Activated effector memory CD4-positive, alpha-beta T cell treated with Interleukin-2 at 50 U/mL for 16 hours (primary cell): ENCODE measurements at regions not wholly inside any gene's neighbourhood (a gene's known extent, or its start where the extent isn't known, plus 50 kb on each side); places are given as distances from the start of the nearest gene placed in this dataset.
"Not testable (repeated sequence)": the region's sequence is repeated elsewhere in the genome, so short reads cannot be mapped to it uniquely, and the experiment has no call there.

ENCODE experiments used
- DNase-seq: peaks from one replicate; pipeline ENCODE4 v3.0.0-alpha.2; 2020

GRCh38 chr12:88868050-88868449 is 287.8 kb upstream of the KITLG start:
- no peak for DNase-seq

GRCh38 chr12:88867510-88867909 is 287.2 kb upstream of the KITLG start:
- no peak for DNase-seq

GRCh38 chr12:88866881-88867280 is 286.6 kb upstream of the KITLG start:
- no peak for DNase-seq

- DNase-seq, result no peak
These were observed 285.3 kb upstream of the KITLG start for GRCh38 chr12:88865537-88865936.

GRCh38 chr12:88860851-88861250 is 280.6 kb upstream of the KITLG start:
- no peak for DNase-seq

GRCh38 chr12:88856201-88856600 is 275.9 kb upstream of the KITLG start:
- no peak for DNase-seq

- no peak for DNase-seq
These were observed 275.0 kb upstream of the KITLG start for GRCh38 chr12:88855301-88855700.

- DNase-seq, result no peak
These were observed 274.0 kb upstream of the KITLG start for GRCh38 chr12:88854260-88854659.

- DNase-seq, result not testable (repeated sequence)
These were observed 267.0 kb upstream of the KITLG start for GRCh38 chr12:88847246-88847645.

GRCh38 chr12:88844426-88844825 is 264.2 kb upstream of the KITLG start:
- no peak for DNase-seq

GRCh38 chr12:88842314-88842713 is 262.0 kb upstream of the KITLG start:
- no peak for DNase-seq

- DNase-seq, result no peak
These were observed 259.2 kb upstream of the KITLG start for GRCh38 chr12:88839486-88839885.

GRCh38 chr12:88836156-88836555 is 255.9 kb upstream of the KITLG start:
- no peak for DNase-seq

- DNase-seq, result no peak
These were observed 254.0 kb upstream of the KITLG start for GRCh38 chr12:88834226-88834625.

GRCh38 chr12:88833641-88834116 is 253.4 kb upstream of the KITLG start:
- DNase-seq, result no peak

GRCh38 chr12:88828537-88828936 is 248.3 kb upstream of the KITLG start:
- DNase-seq, result not testable (repeated sequence)

- no peak for DNase-seq
These were observed 239.7 kb upstream of the KITLG start for GRCh38 chr12:88820012-88820411.

- DNase-seq, result no peak
These were observed 235.9 kb upstream of the KITLG start for GRCh38 chr12:88816201-88816600.

GRCh38 chr12:88814779-88815178 is 234.5 kb upstream of the KITLG start:
- DNase-seq, result no peak

GRCh38 chr12:88812610-88813009 is 232.3 kb upstream of the KITLG start:
- DNase-seq, result no peak

- DNase-seq, result no peak
These were observed 230.5 kb upstream of the KITLG start for GRCh38 chr12:88810806-88811205.

GRCh38 chr12:88809841-88810240 is 229.6 kb upstream of the KITLG start:
- not testable (repeated sequence) for DNase-seq

GRCh38 chr12:88805692-88806091 is 225.4 kb upstream of the KITLG start:
- no peak for DNase-seq

- no peak for DNase-seq
These were observed 225.0 kb upstream of the KITLG start for GRCh38 chr12:88805286-88805685.

- no peak for DNase-seq
These were observed 221.9 kb upstream of the KITLG start for GRCh38 chr12:88802096-88802706.
